Thyroid gland (tissue), 4 donors: ENCODE measurements at regions not wholly inside any gene's neighbourhood (a gene's known extent, or its start where the extent isn't known, plus 50 kb on each side); places are given as distances from the start of the nearest gene placed in this dataset.

Experiments used
- DNase-seq, 2 donors: peaks; one replicate each; pipeline ENCODE4 v3.0.0-alpha.2; 2019
- H3K27ac ChIP-seq, 3 donors: fragments of 200-600 bp; sonication (generic); 1 replicate in 2 of 3; 2 replicates in 1 of 3; pipeline ENCODE4 v1.5.1; 2016 to 2019; ENCODE audit warnings: mild to moderate bottlenecking in 1 of 3, moderate library complexity in 1 of 3
- H3K27me3 ChIP-seq: fragments of 200-600 bp; sonication (generic); one replicate; pipeline ENCODE4 v1.5.1; 2019
- H3K36me3 ChIP-seq, 2 donors: fragments of 200-600 bp; sonication (generic); one replicate each; pipeline ENCODE4 v1.5.1; 2016 to 2019
- H3K4me1 ChIP-seq, 2 donors: fragments of 200-600 bp; sonication (generic); one replicate each; pipeline ENCODE4 v1.5.1; 2017 to 2019
- H3K4me3 ChIP-seq, 3 donors: fragments of 200-600 bp; sonication (generic); replicated peaks in 1 of 3; 1 replicate in 2 of 3; 2 replicates in 1 of 3; pipeline ENCODE4 v1.5.1; 2016; ENCODE audit warnings: mild to moderate bottlenecking in 1 of 3
- H3K9me3 ChIP-seq: fragments of 200-600 bp; sonication (generic); one replicate; pipeline ENCODE4 v1.5.1; 2017
- POLR2A ChIP-seq, 2 donors: fragments of 450-650 bp; IDR thresholded peaks; one replicate each; pipeline ENCODE4 v1.6.1; 2017; ENCODE audit warnings: antibody characterized with exemption in 2 of 2, mild to moderate bottlenecking in 2 of 2, moderate library complexity in 1 of 2
- WGBS, 2 donors: methylation state at CpG; one replicate each; pipeline ENCODE4 v1.1.5; 2017; 5-methylcytosine and 5-hydroxymethylcytosine counted together
- intact Hi-C: fragments of 100-400 bp; cut with DNase I; formaldehyde crosslinking; loops from one replicate; pipeline ENCODE4 v1.15.1; 2023
- TF ChIP-seq, protein P1 (sequence below), 6 experiments: fragments of 200-600 bp in 3 of 6; fragments of 450-650 bp in 3 of 6; sonication (generic) in 3 of 6; IDR thresholded peaks; one replicate each; pipeline ENCODE4 v1.5.1; 2016 to 2019; ENCODE audit warnings: antibody characterized with exemption in 6 of 6, mild to moderate bottlenecking in 2 of 6, inconsistent platforms in 1 of 6, moderate library complexity in 1 of 6

DNA sequence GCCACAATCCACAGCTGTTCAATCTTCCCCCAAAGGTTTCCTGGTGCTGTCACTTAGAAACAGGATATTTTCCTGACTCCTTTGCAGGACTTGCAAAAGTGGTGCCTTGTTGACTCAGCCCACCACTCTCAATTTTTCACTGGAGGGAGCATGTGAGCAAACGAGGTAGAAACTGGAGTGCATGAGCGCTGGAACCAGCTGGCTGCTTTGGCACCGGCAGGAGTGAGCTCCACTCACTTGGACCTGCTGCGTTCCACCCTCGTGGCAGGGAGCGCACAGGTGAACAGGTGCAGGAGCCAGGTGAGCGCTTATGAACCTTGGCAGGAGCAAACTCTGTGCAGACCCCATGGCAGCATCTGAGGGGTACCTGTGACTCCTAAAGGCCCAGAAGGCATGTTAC is 364.1 kb upstream of the RORB start:
- peak in 1 of 2 donors; percentile 26 for DNase-seq
- Histone ChIP-seq H3K36me3 (no peaks in the 10 kb centered on the region), H3K27me3 (no peaks in the 10 kb centered on the region), H3K27ac (no peak overlapping the region), H3K4me1 (no peaks in the 10 kb centered on the region), H3K4me3 (no peak overlapping the region), H3K9me3 (no peaks in the 10 kb centered on the region)
- intact Hi-C loops: no loop called here
- TF ChIP-seq, protein P1, sequence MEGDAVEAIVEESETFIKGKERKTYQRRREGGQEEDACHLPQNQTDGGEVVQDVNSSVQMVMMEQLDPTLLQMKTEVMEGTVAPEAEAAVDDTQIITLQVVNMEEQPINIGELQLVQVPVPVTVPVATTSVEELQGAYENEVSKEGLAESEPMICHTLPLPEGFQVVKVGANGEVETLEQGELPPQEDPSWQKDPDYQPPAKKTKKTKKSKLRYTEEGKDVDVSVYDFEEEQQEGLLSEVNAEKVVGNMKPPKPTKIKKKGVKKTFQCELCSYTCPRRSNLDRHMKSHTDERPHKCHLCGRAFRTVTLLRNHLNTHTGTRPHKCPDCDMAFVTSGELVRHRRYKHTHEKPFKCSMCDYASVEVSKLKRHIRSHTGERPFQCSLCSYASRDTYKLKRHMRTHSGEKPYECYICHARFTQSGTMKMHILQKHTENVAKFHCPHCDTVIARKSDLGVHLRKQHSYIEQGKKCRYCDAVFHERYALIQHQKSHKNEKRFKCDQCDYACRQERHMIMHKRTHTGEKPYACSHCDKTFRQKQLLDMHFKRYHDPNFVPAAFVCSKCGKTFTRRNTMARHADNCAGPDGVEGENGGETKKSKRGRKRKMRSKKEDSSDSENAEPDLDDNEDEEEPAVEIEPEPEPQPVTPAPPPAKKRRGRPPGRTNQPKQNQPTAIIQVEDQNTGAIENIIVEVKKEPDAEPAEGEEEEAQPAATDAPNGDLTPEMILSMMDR (IDR thresholded peaks at IDR 0.05): no peak
- no peak for TF ChIP-seq POLR2A (IDR thresholded peaks at IDR 0.05)
- WGBS, 2 donors: 49 to 56% methylated on average over 7 of the region's 7 CpGs

DNA sequence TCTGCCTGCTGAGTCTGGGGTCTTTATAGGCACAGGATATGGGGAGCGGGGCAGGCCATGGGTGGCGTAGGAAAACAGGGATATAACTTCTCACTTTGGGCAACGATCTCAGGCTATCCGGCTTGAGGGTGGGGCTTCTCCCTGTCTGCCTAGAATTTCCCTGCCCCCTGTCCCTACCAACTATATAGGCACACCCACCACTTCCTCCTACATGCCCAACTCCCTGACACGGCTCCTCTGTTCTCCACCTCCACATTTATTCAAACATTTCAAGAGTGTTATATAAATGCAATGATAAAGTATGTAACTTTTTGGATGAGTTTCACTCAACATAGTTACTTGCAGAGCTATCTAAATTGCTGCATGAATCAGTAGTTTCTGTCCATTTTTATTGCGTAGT is 363.2 kb upstream of the RORB start:
- TF ChIP-seq, protein P1 (IDR thresholded peaks at IDR 0.05): no peak
- TF ChIP-seq POLR2A (IDR thresholded peaks at IDR 0.05): no peak
- WGBS, 2 donors: 92 to 95% methylated on average over 6 of the region's 6 CpGs
- H3K27ac ChIP-seq: no peak overlapping the region
- no peak for DNase-seq
- H3K9me3 ChIP-seq: no peaks in the 10 kb centered on the region
- no peak overlapping the region for H3K4me3 ChIP-seq
- intact Hi-C loops: no loop called here
- H3K4me1 ChIP-seq: no peaks in the 10 kb centered on the region
- H3K27me3 ChIP-seq: no peaks in the 10 kb centered on the region
- H3K36me3 ChIP-seq: no peaks in the 10 kb centered on the region

DNA sequence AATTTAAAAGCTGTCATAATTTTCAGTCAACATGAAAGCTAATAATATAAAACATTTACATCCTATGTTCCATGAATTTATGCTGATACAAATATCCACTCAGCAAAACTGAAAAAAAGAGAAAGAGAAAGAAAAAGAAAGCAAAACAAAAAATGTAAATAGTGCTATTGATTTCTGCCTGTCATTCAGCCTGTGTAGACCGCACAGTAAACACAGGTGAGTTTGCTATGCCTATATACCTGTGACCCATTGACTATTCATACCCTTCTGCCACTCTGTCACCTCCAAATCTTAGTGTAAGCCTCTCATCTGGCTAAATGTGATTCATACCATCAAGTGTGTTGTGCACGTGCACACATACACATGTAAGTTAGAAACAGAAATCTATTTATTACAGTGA is 359.0 kb upstream of the RORB start:
- Histone ChIP-seq H3K4me1 (no peaks in the 10 kb centered on the region), H3K4me3 (no peak overlapping the region), H3K27me3 (no peaks in the 10 kb centered on the region), H3K9me3 (no peaks in the 10 kb centered on the region), H3K36me3 (no peaks in the 10 kb centered on the region), H3K27ac (no peak overlapping the region)
- TF ChIP-seq, protein P1 (IDR thresholded peaks at IDR 0.05): no peak
- TF ChIP-seq POLR2A (IDR thresholded peaks at IDR 0.05): no peak
- 90 to 92% methylated on average over 2 of the region's 2 CpGs for WGBS, 2 donors
- no peak for DNase-seq
- intact Hi-C loops: no loop called here

DNA sequence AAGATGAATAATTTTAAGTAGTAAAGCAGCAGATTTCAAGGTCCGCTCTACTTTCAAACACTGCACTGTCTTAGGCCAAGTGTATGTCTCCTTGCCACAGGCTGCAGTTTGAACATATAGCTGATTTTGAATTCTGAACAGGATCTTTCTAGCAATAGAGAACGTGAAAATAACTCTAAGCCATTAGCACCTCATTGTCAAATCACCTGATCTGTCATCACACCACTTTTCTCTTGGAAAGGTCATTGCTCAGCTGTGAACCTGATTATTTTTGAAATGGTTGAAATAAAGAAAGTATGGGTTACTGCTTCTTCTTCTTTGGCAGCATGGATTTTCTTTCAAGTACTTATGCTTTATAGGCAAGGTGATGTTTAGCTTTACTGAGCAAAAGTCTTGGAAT is 357.0 kb upstream of the RORB start:
- no peak for TF ChIP-seq POLR2A (IDR thresholded peaks at IDR 0.05)
- TF ChIP-seq, protein P1 (IDR thresholded peaks at IDR 0.05): no peak
- WGBS, 2 donors: 65 to 75% methylated on average over 2 of the region's 2 CpGs

DNA sequence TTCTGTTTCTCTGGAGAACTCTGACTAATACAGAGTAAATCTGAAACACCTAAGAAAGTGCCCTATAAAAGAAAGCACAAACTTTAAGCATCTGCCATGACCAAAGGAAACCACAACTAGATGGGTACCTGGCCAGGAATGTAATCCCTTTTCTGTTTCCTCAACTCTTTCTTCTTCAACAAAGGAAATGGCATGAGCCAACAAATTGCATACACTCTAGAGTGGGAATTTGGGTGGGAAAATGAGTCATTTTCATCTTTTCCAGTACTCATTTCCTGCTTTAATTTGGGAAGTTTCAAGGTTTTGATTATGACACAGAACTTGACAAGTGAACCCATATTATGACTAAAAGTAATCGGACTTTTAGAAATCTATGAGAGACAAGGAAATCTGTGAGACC is 349.2 kb upstream of the RORB start:
- Histone ChIP-seq H3K27ac (no peak overlapping the region), H3K36me3 (no peaks in the 10 kb centered on the region), H3K4me1 (peaks cover 0 to 6% of the 10 kb centered on the region in 2 donors), H3K27me3 (no peaks in the 10 kb centered on the region), H3K9me3 (no peaks in the 10 kb centered on the region), H3K4me3 (no peak overlapping the region)
- no peak for DNase-seq
- intact Hi-C loops: no loop called here
- TF ChIP-seq, protein P1 (IDR thresholded peaks at IDR 0.05): no peak
- TF ChIP-seq POLR2A (IDR thresholded peaks at IDR 0.05): no peak
- 97 to 98% methylated on average over 1 of the region's 1 CpG for WGBS, 2 donors

More for the DNA sequence above, 357.0 kb upstream of the RORB start:
- intact Hi-C loops: no loop called here
- H3K9me3 ChIP-seq: no peaks in the 10 kb centered on the region
- H3K27me3 ChIP-seq: no peaks in the 10 kb centered on the region
- H3K27ac ChIP-seq: no peak overlapping the region
- no peak overlapping the region for H3K4me3 ChIP-seq
- no peak for DNase-seq
- peaks cover 0 to 2% of the 10 kb centered on the region in 2 donors for H3K4me1 ChIP-seq
- H3K36me3 ChIP-seq: no peaks in the 10 kb centered on the region
